ENCODE measurements at regions not wholly inside any gene's neighbourhood (a gene's known extent, or its start where the extent isn't known, plus 50 kb on each side); places are given as distances from the start of the nearest gene placed in this dataset.

DNA sequence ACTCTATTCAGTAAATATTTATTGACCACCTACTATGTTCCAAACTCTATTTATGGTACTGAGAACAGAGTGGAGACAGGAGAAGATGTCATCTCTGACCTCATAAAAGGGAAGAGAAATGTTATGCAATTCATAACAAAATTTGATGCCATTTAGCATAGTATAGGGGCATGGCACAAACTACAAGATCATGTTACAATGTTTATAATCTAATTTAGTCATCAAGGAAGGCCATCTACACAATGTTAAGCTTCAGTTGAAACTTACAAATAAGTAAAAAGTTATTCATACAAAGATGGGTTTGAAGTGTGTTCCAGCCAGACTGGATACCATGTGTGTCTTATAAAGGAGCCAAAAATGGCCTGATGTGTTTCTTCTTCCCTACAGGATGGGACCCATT, 146.8 kb upstream of the CHRM3 start:
- no peak for TF ChIP-seq POLR2A (IDR thresholded peaks at IDR 0.05)
- TF ChIP-seq, protein P1, sequence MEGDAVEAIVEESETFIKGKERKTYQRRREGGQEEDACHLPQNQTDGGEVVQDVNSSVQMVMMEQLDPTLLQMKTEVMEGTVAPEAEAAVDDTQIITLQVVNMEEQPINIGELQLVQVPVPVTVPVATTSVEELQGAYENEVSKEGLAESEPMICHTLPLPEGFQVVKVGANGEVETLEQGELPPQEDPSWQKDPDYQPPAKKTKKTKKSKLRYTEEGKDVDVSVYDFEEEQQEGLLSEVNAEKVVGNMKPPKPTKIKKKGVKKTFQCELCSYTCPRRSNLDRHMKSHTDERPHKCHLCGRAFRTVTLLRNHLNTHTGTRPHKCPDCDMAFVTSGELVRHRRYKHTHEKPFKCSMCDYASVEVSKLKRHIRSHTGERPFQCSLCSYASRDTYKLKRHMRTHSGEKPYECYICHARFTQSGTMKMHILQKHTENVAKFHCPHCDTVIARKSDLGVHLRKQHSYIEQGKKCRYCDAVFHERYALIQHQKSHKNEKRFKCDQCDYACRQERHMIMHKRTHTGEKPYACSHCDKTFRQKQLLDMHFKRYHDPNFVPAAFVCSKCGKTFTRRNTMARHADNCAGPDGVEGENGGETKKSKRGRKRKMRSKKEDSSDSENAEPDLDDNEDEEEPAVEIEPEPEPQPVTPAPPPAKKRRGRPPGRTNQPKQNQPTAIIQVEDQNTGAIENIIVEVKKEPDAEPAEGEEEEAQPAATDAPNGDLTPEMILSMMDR (IDR thresholded peaks at IDR 0.05), result no peak
- Histone ChIP-seq H3K27ac (no peak overlapping the region), H3K27me3 (no peaks in the 10 kb centered on the region), H3K36me3 (no peaks in the 10 kb centered on the region), H3K4me3 (replicated peaks in 1 of 3) (no peak overlapping the region), H3K4me1 (no peaks in the 10 kb centered on the region), H3K9me3 (no peaks in the 10 kb centered on the region)
- no peak for DNase-seq
- intact Hi-C loops (cut with DNase I), result no loop called here

DNA sequence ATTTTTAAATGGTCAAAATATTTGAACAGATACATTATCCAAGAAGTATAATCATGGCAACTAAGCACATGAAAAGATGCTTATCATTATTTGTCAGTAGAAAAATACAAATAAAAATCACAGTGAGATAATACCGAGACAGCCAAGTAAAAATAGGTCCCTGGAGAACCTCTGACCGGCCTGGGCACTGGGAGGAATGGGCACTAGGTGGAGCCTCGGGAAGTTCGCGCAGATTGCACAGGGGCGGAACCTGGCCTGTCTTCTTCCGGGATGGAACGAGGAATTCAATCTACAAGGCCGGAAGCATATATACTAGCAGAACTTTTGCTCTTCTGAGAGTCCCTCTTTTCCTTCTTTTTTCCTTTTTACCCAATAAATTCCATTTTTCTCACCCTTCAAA, 148.5 kb upstream of the CHRM3 start:
- Histone ChIP-seq H3K27me3 (no peaks in the 10 kb centered on the region), H3K36me3 (no peaks in the 10 kb centered on the region), H3K4me3 (replicated peaks in 1 of 3) (no peak overlapping the region), H3K9me3 (no peaks in the 10 kb centered on the region), H3K27ac (no peak overlapping the region), H3K4me1 (peaks cover 0 to 6% of the 10 kb centered on the region in 2 donors)
- TF ChIP-seq POLR2A (IDR thresholded peaks at IDR 0.05), result no peak
- TF ChIP-seq, protein P1 (IDR thresholded peaks at IDR 0.05), result no peak
- 89 to 97% methylated on average over 9 of the region's 9 CpGs for WGBS, 2 donors
- intact Hi-C loops (cut with DNase I), result no loop called here
- DNase-seq, result no peak

DNA sequence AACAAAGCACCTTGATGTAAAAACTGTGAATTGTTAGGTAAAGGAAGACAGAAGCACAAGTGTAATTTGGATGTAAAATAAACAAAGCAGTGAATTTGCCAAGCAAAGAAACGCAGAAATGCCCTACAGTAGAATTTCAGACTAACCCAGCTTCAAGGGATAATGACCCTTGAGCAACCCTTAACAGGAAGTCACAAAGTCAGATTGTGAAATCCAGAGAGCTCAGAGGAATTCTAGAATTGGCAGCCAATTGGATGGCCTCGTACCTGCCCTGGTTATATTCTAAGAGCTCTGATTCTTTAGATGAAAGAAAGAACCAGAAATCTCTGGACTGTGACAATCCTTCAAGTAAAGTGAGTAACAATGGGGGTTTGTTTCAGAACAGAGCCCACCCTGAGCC, 152.7 kb upstream of the CHRM3 start:
- Histone ChIP-seq H3K9me3 (no peaks in the 10 kb centered on the region), H3K27ac (peak overlapping the region; percentile 8 to 63 (median 56)), H3K36me3 (no peaks in the 10 kb centered on the region), H3K4me3 (replicated peaks in 1 of 3) (no peak overlapping the region), H3K27me3 (no peaks in the 10 kb centered on the region), H3K4me1 (peaks cover 0 to 7% of the 10 kb centered on the region in 2 donors)
- TF ChIP-seq, protein P1 (IDR thresholded peaks at IDR 0.05), result no peak
- no peak for TF ChIP-seq POLR2A (IDR thresholded peaks at IDR 0.05)
- peak; percentile 47 to 57 for DNase-seq
- intact Hi-C loops (cut with DNase I), result no loop called here
- WGBS, 2 donors, result 11 to 23% methylated on average over 2 of the region's 2 CpGs

DNA sequence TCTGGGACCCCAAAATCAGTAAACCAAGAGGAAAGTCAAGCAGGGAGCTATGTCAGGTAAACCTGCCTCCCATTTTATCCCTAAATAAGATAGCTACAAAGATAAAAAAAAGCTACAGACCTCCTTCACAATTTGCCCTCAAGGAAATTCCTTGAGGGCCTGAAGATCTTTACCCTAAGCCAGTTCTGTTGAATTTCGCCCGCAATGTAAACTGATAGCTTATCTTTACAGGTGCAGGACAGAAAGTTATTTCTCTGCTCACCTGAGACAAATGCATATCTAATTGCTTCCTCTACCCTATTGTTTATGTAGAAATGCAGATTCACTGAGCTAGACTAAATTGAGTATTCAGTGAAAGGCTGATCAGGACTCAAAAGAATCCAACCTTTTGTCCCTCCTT, 153.4 kb upstream of the CHRM3 start:
- H3K4me3 ChIP-seq (replicated peaks in 1 of 3), result no peak overlapping the region
- WGBS, 2 donors, result 73% methylated on average over 2 of the region's 2 CpGs
- no peak for TF ChIP-seq POLR2A (IDR thresholded peaks at IDR 0.05)
- TF ChIP-seq, protein P1 (IDR thresholded peaks at IDR 0.05), result no peak
- H3K9me3 ChIP-seq, result no peaks in the 10 kb centered on the region
- DNase-seq, result no peak
- intact Hi-C loops (cut with DNase I), result no loop called here
- H3K36me3 ChIP-seq, result no peaks in the 10 kb centered on the region
- H3K4me1 ChIP-seq, result peaks cover 0 to 7% of the 10 kb centered on the region in 2 donors
- H3K27ac ChIP-seq, result no peak overlapping the region
- no peaks in the 10 kb centered on the region for H3K27me3 ChIP-seq

DNA sequence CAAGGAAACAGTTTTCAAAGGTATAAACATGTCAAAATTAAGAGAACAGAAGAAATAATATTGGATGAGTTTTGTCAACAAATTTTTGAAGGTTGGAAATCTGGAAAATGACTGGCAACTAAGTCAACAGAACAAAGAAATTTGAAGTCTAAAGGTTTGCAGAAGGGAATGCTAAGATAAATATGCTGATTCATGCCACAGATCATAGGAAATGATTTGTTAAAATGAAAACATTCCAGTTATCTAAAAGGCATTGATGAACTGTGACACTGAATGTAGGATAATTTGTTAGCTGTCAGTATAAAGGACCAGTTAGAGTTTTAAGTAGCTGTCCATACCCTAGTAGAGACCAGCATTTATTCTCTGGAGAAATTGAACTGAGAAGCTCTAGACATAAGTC, 157.9 kb upstream of the CHRM3 start:
- TF ChIP-seq POLR2A (IDR thresholded peaks at IDR 0.05), result no peak
- TF ChIP-seq, protein P1 (IDR thresholded peaks at IDR 0.05), result no peak
- no peaks in the 10 kb centered on the region for H3K9me3 ChIP-seq
- no peaks in the 10 kb centered on the region for H3K27me3 ChIP-seq
- intact Hi-C loops (cut with DNase I), result no loop called here
- no peak overlapping the region for H3K27ac ChIP-seq
- H3K4me3 ChIP-seq (replicated peaks in 1 of 3), result no peak overlapping the region
- H3K4me1 ChIP-seq, result peaks cover 0 to 7% of the 10 kb centered on the region in 2 donors
- no peaks in the 10 kb centered on the region for H3K36me3 ChIP-seq
- no peak for DNase-seq
